ENCODE measurements at regions not wholly inside any gene's neighbourhood (a gene's known extent, or its start where the extent isn't known, plus 50 kb on each side); places are given as distances from the start of the nearest gene placed in this dataset.
A peak's percentile ranks its signal among the peaks of the same experiment; 100 is the strongest.

DNA sequence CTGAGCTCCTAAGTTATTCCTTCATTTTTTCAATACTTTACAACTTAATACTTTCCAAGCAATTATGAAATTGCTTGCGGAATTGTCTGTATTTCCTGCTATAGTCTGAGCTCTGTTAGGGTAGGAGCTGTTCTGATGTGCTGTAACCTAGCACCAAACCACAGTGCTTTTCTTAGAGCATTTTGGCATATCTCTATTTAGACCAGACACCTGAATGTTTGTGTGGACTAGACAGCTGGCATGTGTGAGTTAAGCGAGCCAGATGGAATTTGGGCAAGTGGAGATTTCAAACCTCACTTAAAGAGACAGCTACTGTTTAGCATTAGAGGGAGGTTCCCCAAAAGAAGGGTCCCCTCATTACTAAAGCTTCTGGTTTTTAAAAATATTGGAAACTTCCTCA lies 106.1 kb downstream of the RWDD3 start:
- H3K27me3 Mint-ChIP-seq: peaks cover 15% of the 10 kb centered on the region
- no peak for DNase-seq
- no peak overlapping the region for H3K27ac Mint-ChIP-seq
- H3K4me3 Mint-ChIP-seq: no peak overlapping the region
- H3K4me1 Mint-ChIP-seq: no peaks in the 10 kb centered on the region
- no peaks in the 10 kb centered on the region for H3K9me3 Mint-ChIP-seq
- no peaks in the 10 kb centered on the region for H3K36me3 Mint-ChIP-seq

DNA sequence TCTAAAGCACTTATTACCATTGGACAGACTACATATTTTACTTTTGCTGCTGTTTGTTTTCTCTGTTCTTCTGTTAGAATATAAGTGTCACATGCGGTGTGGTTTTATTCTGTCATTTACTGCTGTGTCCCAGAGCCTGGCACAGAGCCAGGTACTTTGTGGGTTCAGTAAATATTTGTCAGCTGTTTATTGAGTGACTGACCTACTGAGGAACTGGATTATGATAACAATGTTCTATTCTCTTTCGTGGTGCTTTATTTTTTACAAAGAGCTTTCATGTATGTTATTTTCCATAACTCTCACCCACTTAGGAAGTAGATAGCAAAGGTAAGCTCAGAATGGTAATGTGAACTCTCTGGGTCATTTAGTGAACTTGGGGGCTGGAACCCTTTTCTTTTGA lies 118.8 kb downstream of the RWDD3 start:
- Mint-ChIP-seq H3K4me3 (no peak overlapping the region), H3K36me3 (no peaks in the 10 kb centered on the region), H3K4me1 (no peaks in the 10 kb centered on the region), H3K9me3 (no peaks in the 10 kb centered on the region), H3K27ac (no peak overlapping the region), H3K27me3 (peaks cover 3% of the 10 kb centered on the region)
- no peak for DNase-seq

DNA sequence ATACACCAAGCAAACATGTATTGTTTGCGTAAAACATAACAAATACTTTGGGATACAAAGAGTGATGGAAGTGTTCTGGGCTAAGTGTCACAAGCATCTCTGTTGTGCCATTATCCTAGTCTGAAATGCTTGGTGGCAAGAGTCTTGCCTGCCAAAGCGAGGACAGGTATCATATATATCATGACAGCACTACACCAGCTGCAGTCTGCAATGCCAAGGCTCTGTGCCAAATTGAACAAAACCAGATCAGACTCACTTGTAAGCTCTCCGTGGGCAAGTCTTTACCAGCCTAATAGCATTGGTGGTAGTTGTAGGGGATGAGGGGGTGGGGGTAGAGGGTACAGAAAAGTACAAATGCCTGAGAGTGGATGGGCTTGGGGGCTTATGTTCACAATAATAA lies 119.2 kb downstream of the RWDD3 start:
- no peak for DNase-seq

DNA sequence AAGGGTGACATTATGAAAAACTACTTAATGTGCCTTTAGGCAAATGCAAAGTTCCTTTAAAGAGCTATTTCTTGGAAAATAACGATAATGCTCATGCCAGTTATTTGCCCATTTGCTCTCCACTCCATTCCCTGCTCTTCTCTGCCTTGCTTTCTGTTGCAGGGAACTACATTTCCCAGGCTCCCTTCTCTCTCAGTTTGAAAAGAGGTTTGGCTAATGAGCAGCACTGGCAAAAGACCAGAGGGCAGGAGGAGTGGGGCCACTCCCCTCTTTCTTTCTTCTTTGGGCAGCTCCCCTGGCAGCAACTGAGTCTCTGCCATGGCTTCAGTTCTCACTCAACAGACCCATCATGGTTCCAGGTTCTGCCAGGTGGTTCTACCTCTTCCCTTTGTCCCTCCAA lies 130.5 kb downstream of the RWDD3 start:
- no peaks in the 10 kb centered on the region for H3K9me3 Mint-ChIP-seq
- no peaks in the 10 kb centered on the region for H3K36me3 Mint-ChIP-seq
- no peaks in the 10 kb centered on the region for H3K4me1 Mint-ChIP-seq
- DNase-seq: no peak
- peaks cover 3% of the 10 kb centered on the region for H3K27me3 Mint-ChIP-seq
- no peak overlapping the region for H3K27ac Mint-ChIP-seq
- H3K4me3 Mint-ChIP-seq: no peak overlapping the region

More for the DNA sequence above, 119.2 kb downstream of the RWDD3 start:
- Mint-ChIP-seq H3K27ac (no peak overlapping the region), H3K4me1 (no peaks in the 10 kb centered on the region), H3K27me3 (peaks cover 3% of the 10 kb centered on the region), H3K9me3 (no peaks in the 10 kb centered on the region), H3K36me3 (no peaks in the 10 kb centered on the region), H3K4me3 (no peak overlapping the region)

DNA sequence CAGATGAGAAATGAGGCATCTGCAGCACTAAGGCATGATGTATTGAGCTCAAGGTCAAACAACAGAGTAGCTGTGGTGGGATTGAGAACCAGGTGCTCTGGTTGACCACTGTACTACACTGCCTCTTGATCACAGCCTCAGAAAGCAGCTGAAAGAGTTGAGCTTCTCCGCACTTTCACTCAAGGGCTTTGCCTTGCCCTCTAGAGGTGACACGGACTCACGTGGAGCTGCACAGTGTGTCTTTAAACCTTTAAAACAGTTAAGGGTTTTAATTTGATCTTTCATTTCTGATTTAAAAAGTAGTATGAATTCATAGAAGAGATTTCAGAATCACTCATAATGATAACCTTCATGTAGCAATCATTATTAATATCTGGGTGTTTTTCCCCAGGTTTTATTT lies 132.5 kb downstream of the RWDD3 start:
- Mint-ChIP-seq H3K4me3 (no peak overlapping the region), H3K9me3 (no peaks in the 10 kb centered on the region), H3K36me3 (no peaks in the 10 kb centered on the region), H3K27ac (no peak overlapping the region), H3K4me1 (no peaks in the 10 kb centered on the region), H3K27me3 (peaks cover 3% of the 10 kb centered on the region)
- DNase-seq: no peak

DNA sequence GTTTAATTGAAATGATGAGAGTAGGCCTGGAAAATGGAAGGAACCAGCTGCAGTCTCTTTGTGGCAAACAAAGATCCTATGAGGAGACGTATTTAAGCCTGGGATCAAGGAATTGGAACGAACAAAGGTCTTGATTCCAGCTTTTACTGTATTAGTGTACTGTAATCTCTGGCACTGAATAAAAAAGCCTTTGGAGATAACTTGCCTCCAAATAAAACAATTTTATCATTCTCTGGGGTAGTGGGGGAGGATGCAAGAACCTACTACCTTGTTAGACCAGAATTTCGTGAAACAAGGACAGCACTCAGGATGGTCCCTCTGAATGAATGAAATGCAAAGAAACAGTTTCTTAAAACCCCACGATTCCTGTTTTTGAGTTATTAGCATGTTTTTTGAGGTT lies 134.2 kb downstream of the RWDD3 start:
- no peak overlapping the region for H3K27ac Mint-ChIP-seq
- peaks cover 3% of the 10 kb centered on the region for H3K27me3 Mint-ChIP-seq
- no peaks in the 10 kb centered on the region for H3K9me3 Mint-ChIP-seq

DNA sequence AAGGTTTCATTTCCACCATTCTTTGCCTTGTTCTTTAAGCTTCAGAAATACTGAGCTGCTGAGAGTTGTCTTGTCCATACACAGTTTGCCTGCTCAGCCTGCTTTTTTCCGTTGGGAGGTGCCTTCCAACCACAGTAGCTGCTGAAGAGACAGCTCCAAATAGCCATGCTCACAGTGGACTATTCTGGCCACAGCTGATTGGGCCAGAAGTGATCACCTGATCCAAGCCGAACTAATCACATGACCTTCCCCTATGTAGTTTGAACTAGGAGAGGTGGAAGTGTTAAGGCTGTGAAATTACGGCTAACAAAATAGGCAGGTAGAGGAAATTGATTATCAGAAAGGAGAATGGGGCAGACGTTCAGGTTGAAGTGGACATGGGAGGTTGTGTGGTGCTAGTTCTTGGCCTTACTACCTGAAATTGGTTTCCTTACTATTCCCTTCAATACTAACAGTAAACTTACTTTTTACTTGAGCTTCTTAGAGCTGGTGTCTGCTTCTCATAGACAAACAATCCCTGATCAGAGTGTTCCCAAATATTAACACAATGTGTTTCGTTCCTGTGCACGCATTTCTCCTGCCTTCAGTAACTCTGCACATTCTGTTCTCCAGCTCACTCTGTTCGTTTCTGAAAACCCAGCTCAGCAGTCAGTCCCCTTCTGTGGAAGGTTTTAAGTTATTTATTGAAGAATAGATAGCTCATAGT lies 136.1 kb downstream of the RWDD3 start:
- H3K4me1 Mint-ChIP-seq: no peaks in the 10 kb centered on the region
- no peaks in the 10 kb centered on the region for H3K9me3 Mint-ChIP-seq
- DNase-seq: no peak
- H3K4me3 Mint-ChIP-seq: no peak overlapping the region
- peaks cover 8% of the 10 kb centered on the region for H3K27me3 Mint-ChIP-seq
- H3K27ac Mint-ChIP-seq: no peak overlapping the region
- H3K36me3 Mint-ChIP-seq: no peaks in the 10 kb centered on the region

More for the DNA sequence above, 134.2 kb downstream of the RWDD3 start:
- Mint-ChIP-seq H3K4me1 (no peaks in the 10 kb centered on the region), H3K36me3 (no peaks in the 10 kb centered on the region), H3K4me3 (no peak overlapping the region)
- DNase-seq: no peak

DNA sequence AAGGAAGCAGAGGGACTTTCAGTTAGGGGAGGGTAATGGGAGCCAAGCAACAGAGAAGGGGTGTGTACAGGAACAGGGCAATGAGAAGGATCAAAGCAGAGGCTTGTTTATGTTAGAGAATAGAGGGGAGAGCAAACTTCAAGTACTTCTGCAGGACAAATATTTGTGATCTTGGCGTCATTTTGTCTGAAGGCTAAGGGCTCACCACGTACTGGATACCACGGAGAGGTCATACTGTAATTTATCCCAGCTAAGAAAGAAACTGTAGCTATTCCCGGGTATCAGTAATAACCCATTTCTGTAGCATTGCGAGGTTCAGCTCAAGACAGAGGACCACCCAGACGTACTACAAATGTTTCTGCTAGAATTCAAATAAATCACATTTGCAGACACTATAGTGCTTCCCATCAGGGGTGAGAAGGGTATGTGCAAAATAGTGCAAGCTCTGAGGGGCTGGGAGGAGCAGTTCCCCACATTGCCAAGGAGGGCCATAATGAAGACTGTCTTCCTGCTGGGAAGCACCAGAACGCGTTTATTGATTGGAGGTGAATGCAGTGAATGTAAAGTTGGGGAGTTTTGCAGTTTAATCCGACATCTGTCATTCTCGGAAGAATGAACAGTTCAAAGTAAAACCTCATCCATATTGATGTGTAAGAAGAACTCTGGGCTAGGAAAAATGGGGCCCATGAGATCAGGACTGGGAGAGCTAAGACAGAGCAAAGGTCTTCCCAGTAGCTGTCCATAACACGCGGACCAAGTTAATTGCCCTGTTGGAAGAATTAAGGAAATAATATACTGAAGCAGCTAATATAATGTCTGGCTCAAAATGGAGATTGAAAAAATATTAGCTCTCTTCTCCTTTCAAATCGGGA lies 136.9 kb downstream of the RWDD3 start:
- no peaks in the 10 kb centered on the region for H3K36me3 Mint-ChIP-seq

DNA sequence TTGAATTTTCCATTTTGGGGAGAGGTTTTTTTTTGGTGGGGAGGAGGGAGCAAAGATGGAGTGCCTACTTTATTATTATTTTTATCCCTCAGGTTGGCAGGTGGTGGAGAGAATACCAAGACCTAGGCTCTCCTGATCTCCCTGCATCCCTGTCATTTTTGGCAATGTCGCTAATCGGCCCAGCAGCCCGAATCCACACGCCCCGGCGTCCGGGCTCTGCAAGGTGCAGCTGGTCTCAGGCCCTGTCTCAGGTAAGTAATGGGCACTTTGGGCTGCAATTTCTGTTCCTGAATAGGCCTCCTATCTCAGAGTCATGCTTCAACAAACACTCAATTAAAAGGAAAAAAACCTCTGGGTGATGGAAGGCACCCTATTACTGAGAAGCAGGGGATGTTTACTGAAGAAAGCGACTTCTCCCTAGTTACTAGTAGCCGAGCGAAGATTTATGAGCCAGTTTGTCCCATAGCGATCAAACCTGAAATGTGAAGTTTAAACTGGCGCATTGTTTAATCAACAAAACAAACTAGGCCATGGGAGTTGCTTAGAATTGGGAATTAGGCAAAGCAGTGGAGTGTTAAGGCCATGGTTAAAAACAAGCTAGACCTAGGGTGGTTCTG lies 137.8 kb downstream of the RWDD3 start:
- Mint-ChIP-seq H3K27ac (no peak overlapping the region), H3K4me1 (no peaks in the 10 kb centered on the region), H3K36me3 (no peaks in the 10 kb centered on the region), H3K4me3 (no peak overlapping the region), H3K9me3 (no peaks in the 10 kb centered on the region), H3K27me3 (peaks cover 8% of the 10 kb centered on the region)
- DNase-seq: no peak

More for the DNA sequence above, 136.9 kb downstream of the RWDD3 start:
- no peak overlapping the region for H3K27ac Mint-ChIP-seq
- peaks cover 8% of the 10 kb centered on the region for H3K27me3 Mint-ChIP-seq
- no peaks in the 10 kb centered on the region for H3K9me3 Mint-ChIP-seq
- no peak overlapping the region for H3K4me3 Mint-ChIP-seq
- no peaks in the 10 kb centered on the region for H3K4me1 Mint-ChIP-seq
- no peak for DNase-seq

DNA sequence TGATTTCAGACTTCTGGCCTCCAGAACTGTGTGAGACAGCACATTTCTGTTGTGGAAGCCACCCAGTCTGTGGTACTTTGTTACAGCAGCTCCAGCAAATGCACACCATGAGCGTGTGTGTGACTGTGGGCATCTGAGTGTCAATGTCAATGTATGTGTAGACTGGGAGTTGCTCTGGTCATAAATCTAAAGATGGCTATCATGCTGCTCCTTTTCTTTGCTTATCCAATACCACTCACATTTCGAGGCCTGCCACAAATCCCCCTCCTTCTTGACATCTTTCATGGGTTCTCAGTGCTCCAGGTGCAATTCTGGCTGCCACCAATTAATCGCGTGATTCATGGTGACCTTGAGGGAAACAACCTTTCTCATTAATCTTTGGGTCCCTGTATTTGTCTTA lies 141.2 kb downstream of the RWDD3 start:
- DNase-seq: no peak
- no peaks in the 10 kb centered on the region for H3K36me3 Mint-ChIP-seq
- no peak overlapping the region for H3K27ac Mint-ChIP-seq
- H3K9me3 Mint-ChIP-seq: no peaks in the 10 kb centered on the region
- H3K4me3 Mint-ChIP-seq: no peak overlapping the region
- peaks cover 4% of the 10 kb centered on the region for H3K27me3 Mint-ChIP-seq
- H3K4me1 Mint-ChIP-seq: no peaks in the 10 kb centered on the region

DNA sequence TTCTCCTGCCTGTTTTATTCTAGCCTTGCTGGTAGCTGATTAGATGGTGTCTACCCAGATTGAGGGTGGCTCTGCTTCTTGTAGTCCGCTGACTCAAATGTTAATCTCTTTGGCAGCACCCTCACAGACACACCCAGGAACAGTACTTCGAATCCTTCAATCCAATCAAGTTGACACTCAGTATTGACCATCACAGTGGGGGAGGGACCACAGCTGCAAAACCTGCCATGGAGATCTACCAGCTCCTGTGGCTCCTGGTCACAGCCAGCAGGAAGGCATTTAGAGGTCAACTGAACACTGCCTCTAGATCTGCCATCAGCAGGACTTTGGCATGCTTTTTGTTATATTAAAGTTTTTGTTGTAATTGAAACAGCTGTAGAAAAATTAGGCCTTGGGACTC lies 146.9 kb downstream of the RWDD3 start:
- no peak overlapping the region for H3K27ac Mint-ChIP-seq
- no peaks in the 10 kb centered on the region for H3K27me3 Mint-ChIP-seq
- no peak for DNase-seq
- H3K9me3 Mint-ChIP-seq: no peaks in the 10 kb centered on the region
- no peak overlapping the region for H3K4me3 Mint-ChIP-seq
- no peaks in the 10 kb centered on the region for H3K4me1 Mint-ChIP-seq
- no peaks in the 10 kb centered on the region for H3K36me3 Mint-ChIP-seq

DNA sequence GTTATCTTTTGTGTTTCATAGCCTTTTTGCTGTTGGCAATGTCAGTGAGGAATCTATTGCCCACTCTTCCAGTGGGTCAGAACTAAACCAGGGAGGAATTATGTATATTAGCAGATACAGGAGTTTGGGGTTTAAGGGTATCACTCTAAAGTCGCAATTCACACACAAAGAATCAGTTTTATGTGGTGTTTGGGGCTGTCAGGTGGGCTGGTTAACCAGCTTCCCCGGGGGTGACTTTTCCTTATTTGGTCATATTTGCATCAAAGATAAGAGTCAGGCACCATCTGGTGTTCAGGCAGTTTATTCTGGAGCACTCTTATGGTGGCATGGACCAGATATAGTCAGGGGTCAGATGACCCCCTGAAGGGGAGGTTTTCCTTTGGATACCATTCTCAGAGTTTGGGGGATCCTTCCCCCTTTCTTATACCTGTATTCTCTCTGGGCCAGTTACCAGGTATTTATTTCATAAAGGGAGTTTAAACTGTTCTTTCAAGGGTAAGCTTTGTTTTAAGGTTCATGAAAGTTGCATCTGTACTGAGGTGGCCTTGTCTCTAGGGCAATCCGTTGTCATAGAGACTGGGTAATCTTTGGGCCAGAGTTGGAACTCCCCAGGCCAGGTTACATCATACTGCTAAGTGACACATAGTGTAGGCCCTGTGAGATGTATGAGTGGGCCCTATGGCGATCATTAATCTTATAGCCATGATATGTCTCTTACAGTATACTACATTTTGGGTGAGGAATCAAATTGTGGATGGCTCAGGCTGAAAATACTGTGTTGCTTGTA lies 148.2 kb downstream of the RWDD3 start:
- H3K27ac Mint-ChIP-seq: no peak overlapping the region
- DNase-seq: no peak
- no peaks in the 10 kb centered on the region for H3K27me3 Mint-ChIP-seq
- no peaks in the 10 kb centered on the region for H3K36me3 Mint-ChIP-seq
- H3K4me1 Mint-ChIP-seq: no peaks in the 10 kb centered on the region
- H3K4me3 Mint-ChIP-seq: no peak overlapping the region
- no peaks in the 10 kb centered on the region for H3K9me3 Mint-ChIP-seq

DNA sequence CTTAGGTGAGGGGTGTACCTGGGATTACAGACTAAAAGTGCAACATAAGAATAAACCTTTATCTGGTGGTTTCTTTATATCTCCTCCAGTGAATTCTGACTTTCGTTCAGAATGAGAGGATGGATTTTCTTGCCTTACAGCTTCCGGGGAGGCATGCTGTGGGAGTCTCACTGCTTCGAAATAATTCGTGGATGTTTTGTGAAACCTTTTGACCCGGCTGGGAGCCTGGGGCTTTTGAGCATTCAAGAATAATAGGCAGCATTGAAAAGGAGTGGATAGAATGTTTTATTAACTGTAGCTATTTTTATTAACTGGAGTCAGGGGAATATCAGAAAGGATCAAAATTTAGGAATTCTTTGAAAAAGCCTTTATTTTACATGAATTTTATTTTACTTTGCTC lies 149.1 kb downstream of the RWDD3 start:
- H3K36me3 Mint-ChIP-seq: no peaks in the 10 kb centered on the region
- no peaks in the 10 kb centered on the region for H3K4me1 Mint-ChIP-seq
- no peaks in the 10 kb centered on the region for H3K9me3 Mint-ChIP-seq
- no peak overlapping the region for H3K4me3 Mint-ChIP-seq
- H3K27me3 Mint-ChIP-seq: no peaks in the 10 kb centered on the region
- DNase-seq: no peak
- H3K27ac Mint-ChIP-seq: no peak overlapping the region

DNA sequence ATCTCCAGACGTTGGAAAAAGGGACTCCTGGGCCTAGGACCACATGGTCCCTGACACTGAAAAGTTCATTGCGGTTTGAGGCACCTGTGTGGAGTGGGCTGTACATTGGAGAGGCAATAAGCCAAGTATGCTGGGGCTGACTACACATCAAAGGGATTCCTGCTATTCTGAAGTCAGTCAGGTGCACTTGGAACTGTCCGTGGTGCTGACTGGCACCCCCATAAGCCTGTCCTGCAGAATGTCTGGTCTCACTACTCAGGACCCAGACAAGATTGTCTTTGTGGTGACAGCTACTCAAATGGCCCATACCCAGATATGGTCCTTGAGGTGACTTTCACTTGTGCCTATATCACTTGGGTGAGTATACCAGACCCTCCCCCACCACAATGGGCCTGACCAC lies 150.6 kb downstream of the RWDD3 start:
- H3K9me3 Mint-ChIP-seq: no peaks in the 10 kb centered on the region
- H3K4me1 Mint-ChIP-seq: no peaks in the 10 kb centered on the region
- H3K27me3 Mint-ChIP-seq: no peaks in the 10 kb centered on the region
- no peak overlapping the region for H3K4me3 Mint-ChIP-seq
- H3K36me3 Mint-ChIP-seq: no peaks in the 10 kb centered on the region
- peak; percentile 9 for DNase-seq
- H3K27ac Mint-ChIP-seq: no peak overlapping the region

DNA sequence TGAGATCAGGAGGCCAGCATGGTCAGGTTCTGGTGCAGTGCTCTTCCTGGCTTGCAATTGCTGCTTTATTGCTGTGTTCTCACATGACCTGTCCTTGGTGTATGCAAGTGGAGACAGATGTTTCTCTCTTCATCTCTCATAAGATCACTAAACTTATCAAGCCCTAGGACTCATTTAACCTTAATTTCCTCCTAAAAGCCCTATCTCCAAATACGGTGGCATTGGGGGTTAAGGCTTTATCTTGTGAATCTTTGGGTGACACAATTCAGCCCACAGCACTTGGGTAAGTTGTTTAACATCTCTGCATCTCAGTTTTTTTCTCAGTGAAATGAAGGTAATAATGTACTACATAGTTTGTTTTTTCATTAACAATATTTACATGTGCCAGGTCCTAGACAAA lies 152.4 kb downstream of the RWDD3 start:
- H3K4me1 Mint-ChIP-seq: no peaks in the 10 kb centered on the region
- no peak for DNase-seq
- H3K27me3 Mint-ChIP-seq: no peaks in the 10 kb centered on the region
- H3K4me3 Mint-ChIP-seq: no peak overlapping the region
- no peaks in the 10 kb centered on the region for H3K9me3 Mint-ChIP-seq
- H3K36me3 Mint-ChIP-seq: no peaks in the 10 kb centered on the region
- no peak overlapping the region for H3K27ac Mint-ChIP-seq
